IMR-90 (cell line): ENCODE measurements at regions not wholly inside any gene's neighbourhood (a gene's known extent, or its start where the extent isn't known, plus 50 kb on each side); places are given as distances from the start of the nearest gene placed in this dataset.

Experiments
- BHLHE40 ChIP-seq: fragments of 150-350 bp; IDR thresholded peaks from 2 replicates; pipeline ENCODE4 v1.6.1; 2016; ENCODE audit warnings: mild to moderate bottlenecking, low read depth, low read length
- CEBPB ChIP-seq: IDR thresholded peaks from 2 replicates; pipeline ENCODE4 v1.6.1; 2012; ENCODE audit warnings: low read depth, low read length, improper control_type of control experiment
- CTCF ChIP-seq: conservative IDR thresholded peaks from 2 replicates; pipeline ENCODE4 v1.5.1; 2012; ENCODE audit warnings: mild to moderate bottlenecking, low read depth, low read length, improper control_type of control experiment
- ELK1 ChIP-seq: fragments of 150-350 bp; IDR thresholded peaks from 2 replicates; pipeline ENCODE4 v1.6.1; 2016; ENCODE audit warnings: low read depth, mild to moderate bottlenecking, low read length, moderate library complexity, borderline replicate concordance
- MAFK ChIP-seq: IDR thresholded peaks from 2 replicates; pipeline ENCODE4 v1.6.1; 2012; ENCODE audit warnings: low read depth, low read length, improper control_type of control experiment
- MAZ ChIP-seq: IDR thresholded peaks from 2 replicates; pipeline ENCODE4 v1.6.1; 2012; ENCODE audit warnings: low read depth, mild to moderate bottlenecking, low read length, improper control_type of control experiment, moderate library complexity, borderline replicate concordance
- MXI1 ChIP-seq: IDR thresholded peaks from 2 replicates; pipeline ENCODE4 v1.6.1; 2012; ENCODE audit warnings: low read depth, mild to moderate bottlenecking, low read length, moderate library complexity, borderline replicate concordance
- POLR2A ChIP-seq: IDR thresholded peaks from 2 replicates; pipeline ENCODE4 v1.6.1; 2012; ENCODE audit warnings: mild to moderate bottlenecking, low read depth, low read length
- RAD21 ChIP-seq: IDR thresholded peaks from 2 replicates; pipeline ENCODE4 v1.6.1; 2012; ENCODE audit warnings: low read length, improper control_type of control experiment
- RCOR1 ChIP-seq: IDR thresholded peaks from 2 replicates; pipeline ENCODE4 v1.6.1; 2012; ENCODE audit warnings: mild to moderate bottlenecking, low read length, improper control_type of control experiment; ENCODE audit not compliant: insufficient replicate concordance
- RFX5 ChIP-seq: IDR thresholded peaks from 2 replicates; pipeline ENCODE4 v1.8.0; 2012; ENCODE audit warnings: low read depth, mild to moderate bottlenecking, low read length, moderate library complexity
- SMC3 ChIP-seq: fragments of 150-350 bp; IDR thresholded peaks from 2 replicates; pipeline ENCODE4 v1.6.1; 2016; ENCODE audit warnings: low read depth, mild to moderate bottlenecking, antibody characterized with exemption, low read length, moderate library complexity
- USF2 ChIP-seq: fragments of 150-350 bp; IDR thresholded peaks from 2 replicates; pipeline ENCODE4 v1.6.1; 2017; ENCODE audit warnings: mild to moderate bottlenecking, antibody characterized with exemption, low read length, low read depth

- TF ChIP-seq SMC3 (no peak), CTCF (no peak), USF2 (no peak), POLR2A (no peak), ELK1 (no peak), BHLHE40 (no peak), CEBPB (no peak), MAZ (no peak), MAFK (no peak), MXI1 (no peak), RCOR1 (no peak), RAD21 (no peak), RFX5 (no peak)
Measured at GRCh38 chr3:94627689-94628088, 564.8 kb downstream of the NSUN3 start.
